Thymus (tissue), 11 donors: ENCODE measurements at regions not wholly inside any gene's neighbourhood (a gene's known extent, or its start where the extent isn't known, plus 50 kb on each side); places are given as distances from the start of the nearest gene placed in this dataset.
"Not testable (repeated sequence)": the region's sequence is repeated elsewhere in the genome, so short reads cannot be mapped to it uniquely, and the experiment has no call there.

ENCODE experiments used
- DNase-seq, 9 donors: peaks; one replicate each; pipeline ENCODE4 v3.0.0-alpha.2; 2013; ENCODE audit warnings: low spot score in 9 of 9, low read depth in 6 of 9, missing footprints in 1 of 9
- H3K27ac ChIP-seq, 2 donors: one replicate each; pipeline ENCODE4 v1.5.1; 2013; ENCODE audit warnings: control low read depth in 1 of 2, low read depth in 1 of 2, low read length in 1 of 2, mild to moderate bottlenecking in 1 of 2, moderate library complexity in 1 of 2
- H3K27me3 ChIP-seq, 2 donors: one replicate each; pipeline ENCODE4 v1.5.1; 2013; ENCODE audit warnings: low read length in 1 of 2; ENCODE audit not compliant: control insufficient read depth in 2 of 2, insufficient read depth in 1 of 2
- H3K36me3 ChIP-seq, 2 donors: one replicate each; pipeline ENCODE4 v1.5.1; 2013; ENCODE audit warnings: low read length in 1 of 2, mild to moderate bottlenecking in 1 of 2, moderate library complexity in 1 of 2; ENCODE audit not compliant: control insufficient read depth in 2 of 2, insufficient read depth in 2 of 2
- H3K4me1 ChIP-seq, 2 donors: one replicate each; pipeline ENCODE4 v1.5.1; 2013; ENCODE audit warnings: low read length in 2 of 2; ENCODE audit not compliant: control insufficient read depth in 2 of 2, insufficient read depth in 2 of 2
- H3K4me3 ChIP-seq, 2 donors: one replicate each; pipeline ENCODE4 v1.5.1; 2013; ENCODE audit warnings: low read length in 2 of 2, control low read depth in 1 of 2, mild to moderate bottlenecking in 1 of 2
- H3K9me3 ChIP-seq, 2 donors: one replicate each; pipeline ENCODE4 v1.5.1; 2013; ENCODE audit warnings: low read length in 1 of 2, mild to moderate bottlenecking in 1 of 2; ENCODE audit not compliant: control insufficient read depth in 2 of 2, insufficient read depth in 1 of 2
- WGBS: extraction: QIAGEN DNeasy Blood & Tissue Kit; methylation state at CpG from one replicate; pipeline ENCODE4 v1.1.7; 2013; 5-methylcytosine and 5-hydroxymethylcytosine counted together
- donor health status: healthy.

- Histone ChIP-seq H3K27ac (no peak overlapping the region), H3K36me3 (no peaks in the 10 kb centered on the region), H3K4me3 (no peak overlapping the region), H3K4me1 (no peaks in the 10 kb centered on the region), H3K9me3 (no peaks in the 10 kb centered on the region), H3K27me3 (no peaks in the 10 kb centered on the region)
- 88% methylated on average over 2 of the region's 2 CpGs for WGBS
- DNase-seq: no peak
Measured at GRCh38 chr20:26169506-26169905, 472.9 kb upstream of the ZNF337 start.

DNA sequence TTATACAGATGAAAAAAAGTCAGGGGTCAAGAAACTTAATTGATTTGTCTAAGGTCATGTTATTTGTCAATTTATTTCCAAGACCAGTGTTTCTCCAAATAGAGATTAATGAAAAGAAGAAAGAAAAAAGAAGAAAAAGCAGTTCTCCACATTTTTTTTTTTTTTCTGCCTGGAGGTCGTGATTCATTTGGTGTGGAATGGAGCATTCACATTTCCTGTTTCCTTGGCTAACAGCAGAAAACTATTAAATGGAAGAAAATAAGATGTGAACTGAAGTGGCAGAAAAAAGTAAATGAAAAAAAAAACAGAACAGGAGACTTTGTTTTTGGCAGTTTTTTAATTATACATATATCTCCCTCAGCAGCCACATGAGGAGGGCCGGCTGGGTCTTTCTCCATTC lies 470.8 kb upstream of the ZNF337 start:
- Histone ChIP-seq H3K36me3 (no peaks in the 10 kb centered on the region), H3K9me3 (no peaks in the 10 kb centered on the region), H3K27ac (no peak overlapping the region), H3K4me3 (no peak overlapping the region), H3K4me1 (no peaks in the 10 kb centered on the region), H3K27me3 (no peaks in the 10 kb centered on the region)
- WGBS: 59% methylated on average over 2 of the region's 2 CpGs
- no peak for DNase-seq

DNA sequence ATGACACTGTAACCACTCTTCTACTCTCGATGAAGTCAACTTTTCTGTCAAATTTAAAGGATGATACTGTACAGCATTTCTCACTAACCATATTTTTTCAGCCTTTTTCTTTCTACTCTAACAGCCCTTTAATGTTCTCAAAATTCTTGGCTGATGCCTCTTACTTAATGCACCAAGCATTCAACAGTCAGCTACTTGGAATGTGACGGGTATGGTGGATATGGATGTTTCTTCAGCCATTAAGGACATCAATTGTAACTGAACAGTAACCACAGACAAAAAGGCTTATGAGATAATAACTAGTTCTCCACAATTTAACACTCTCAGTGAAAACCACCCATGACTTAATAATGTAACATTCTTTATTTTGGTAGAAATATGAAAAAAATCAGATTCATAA lies 467.2 kb upstream of the ZNF337 start:
- H3K4me1 ChIP-seq: no peaks in the 10 kb centered on the region
- no peak overlapping the region for H3K4me3 ChIP-seq
- no peaks in the 10 kb centered on the region for H3K36me3 ChIP-seq
- H3K9me3 ChIP-seq: no peaks in the 10 kb centered on the region
- DNase-seq: no peak
- no peak overlapping the region for H3K27ac ChIP-seq
- 91% methylated on average over 2 of the region's 2 CpGs for WGBS
- H3K27me3 ChIP-seq: no peaks in the 10 kb centered on the region

DNA sequence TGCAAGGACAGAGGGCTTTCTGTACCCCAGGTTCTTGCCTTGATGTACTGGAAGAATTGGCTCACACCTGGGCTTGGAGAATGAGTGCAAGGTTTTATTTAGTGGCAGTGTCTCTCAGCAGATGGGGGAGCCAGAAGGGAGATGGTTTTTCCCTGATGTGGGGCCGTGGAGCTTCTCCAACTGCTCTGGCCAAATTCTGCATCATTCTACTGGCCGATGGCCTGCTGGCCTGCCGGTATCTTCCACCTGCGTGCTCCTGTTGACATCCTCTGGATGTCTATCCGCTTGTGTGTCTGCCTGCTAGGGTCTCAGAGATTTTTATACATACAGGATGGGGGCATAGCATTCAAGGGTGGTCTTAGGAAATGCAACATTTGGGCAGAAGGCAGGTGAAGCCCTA lies 466.5 kb upstream of the ZNF337 start:
- H3K36me3 ChIP-seq, DNase-seq, H3K9me3 ChIP-seq, H3K27ac ChIP-seq, H3K27me3 ChIP-seq, H3K4me1 ChIP-seq, H3K4me3 ChIP-seq: not testable (repeated sequence)
- 96% methylated on average over 5 of the region's 5 CpGs for WGBS

DNA sequence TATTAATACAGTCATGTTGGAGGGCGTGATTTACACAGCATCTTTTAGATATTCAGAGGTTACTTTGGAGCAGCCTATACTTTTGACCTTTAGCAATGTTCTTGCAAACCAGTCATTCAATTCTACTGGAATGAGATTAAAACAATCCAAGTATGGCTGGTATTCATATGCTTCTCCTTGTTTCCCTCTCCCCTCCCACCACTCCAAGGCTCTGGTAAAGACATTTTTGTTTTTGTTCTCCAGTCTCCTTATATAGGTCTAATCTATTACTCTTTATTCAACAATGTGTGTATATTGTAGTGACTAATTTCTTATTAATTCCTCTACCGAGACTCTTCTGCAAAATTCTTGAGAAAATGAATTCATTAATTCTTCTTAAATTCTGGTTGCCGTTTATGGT lies 465.1 kb upstream of the ZNF337 start:
- H3K4me3 ChIP-seq, H3K27me3 ChIP-seq, H3K4me1 ChIP-seq, H3K27ac ChIP-seq, H3K9me3 ChIP-seq, H3K36me3 ChIP-seq, DNase-seq: not testable (repeated sequence)
- 96% methylated on average over 3 of the region's 3 CpGs for WGBS

- H3K36me3 ChIP-seq, H3K4me1 ChIP-seq, H3K27me3 ChIP-seq, H3K9me3 ChIP-seq, DNase-seq, H3K4me3 ChIP-seq, H3K27ac ChIP-seq: not testable (repeated sequence)
- 8% methylated on average over 2 of the region's 2 CpGs for WGBS
Measured at GRCh38 chr20:26160916-26161315, 464.3 kb upstream of the ZNF337 start.

GRCh38 chr20:26154224-26154623 lies 457.6 kb upstream of the ZNF337 start:
- no peaks in the 10 kb centered on the region for H3K27me3 ChIP-seq
- H3K27ac ChIP-seq: no peak overlapping the region
- H3K36me3 ChIP-seq: no peaks in the 10 kb centered on the region
- H3K4me1 ChIP-seq: no peaks in the 10 kb centered on the region
- no peak for DNase-seq
- no peak overlapping the region for H3K4me3 ChIP-seq
- no peaks in the 10 kb centered on the region for H3K9me3 ChIP-seq
- 88% methylated on average over 3 of the region's 3 CpGs for whole genome bisulfite sequencing

DNA sequence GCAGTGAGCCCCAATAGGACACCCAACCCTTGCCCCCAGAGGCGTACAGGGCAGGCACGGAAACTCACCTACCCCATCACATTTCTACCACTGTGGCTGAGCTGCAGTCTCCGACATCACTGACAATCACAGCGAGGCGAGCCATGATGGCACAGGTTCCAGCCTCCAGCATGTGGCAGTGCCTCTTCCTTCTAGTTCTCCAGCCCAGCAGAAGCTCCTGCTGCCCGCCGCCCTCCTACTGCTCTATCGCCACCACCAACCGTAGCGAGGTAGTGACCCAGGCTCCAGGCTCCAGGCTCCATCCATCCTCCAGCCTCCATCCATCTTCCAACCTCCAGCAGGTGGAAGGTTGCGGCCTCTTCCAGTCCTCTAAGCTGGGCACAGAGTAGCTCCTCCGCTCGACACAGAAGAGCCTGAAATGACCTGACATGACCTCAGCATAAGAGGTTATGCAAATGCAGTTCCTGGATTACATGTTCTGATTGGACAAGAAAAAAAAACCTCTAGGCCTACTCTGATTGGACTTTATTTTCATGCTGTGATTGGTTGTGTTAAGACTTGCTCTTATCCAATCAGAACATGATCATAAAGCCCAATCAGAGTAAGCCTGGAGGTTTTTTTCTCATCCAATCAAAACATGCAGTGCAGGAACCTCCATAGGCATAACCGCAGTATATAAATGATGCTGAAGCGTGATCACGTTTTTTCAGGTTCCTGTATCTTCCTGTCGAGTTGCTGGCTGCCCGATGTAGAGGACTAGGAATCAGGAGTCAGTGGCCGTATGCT lies 438.9 kb upstream of the ZNF337 start:
- no peaks in the 10 kb centered on the region for H3K36me3 ChIP-seq
- DNase-seq: no peak
- H3K27me3 ChIP-seq: no peaks in the 10 kb centered on the region
- no peaks in the 10 kb centered on the region for H3K4me1 ChIP-seq
- H3K9me3 ChIP-seq: no peaks in the 10 kb centered on the region
- WGBS: 95% methylated on average over 19 of the region's 19 CpGs
- no peak overlapping the region for H3K4me3 ChIP-seq
- H3K27ac ChIP-seq: no peak overlapping the region

- Histone ChIP-seq H3K4me3 (no peak overlapping the region), H3K27me3 (no peaks in the 10 kb centered on the region), H3K36me3 (no peaks in the 10 kb centered on the region), H3K4me1 (no peaks in the 10 kb centered on the region), H3K27ac (no peak overlapping the region), H3K9me3 (no peaks in the 10 kb centered on the region)
- 89% methylated on average over 10 of the region's 10 CpGs for WGBS
- DNase-seq: no peak
Measured at GRCh38 chr20:26134606-26135005, 438.0 kb upstream of the ZNF337 start.
